ENCODE measurements at regions not wholly inside any gene's neighbourhood (a gene's known extent, or its start where the extent isn't known, plus 50 kb on each side); places are given as distances from the start of the nearest gene placed in this dataset.
"Not testable (repeated sequence)": the region's sequence is repeated elsewhere in the genome, so short reads cannot be mapped to it uniquely, and the experiment has no call there.

DNA sequence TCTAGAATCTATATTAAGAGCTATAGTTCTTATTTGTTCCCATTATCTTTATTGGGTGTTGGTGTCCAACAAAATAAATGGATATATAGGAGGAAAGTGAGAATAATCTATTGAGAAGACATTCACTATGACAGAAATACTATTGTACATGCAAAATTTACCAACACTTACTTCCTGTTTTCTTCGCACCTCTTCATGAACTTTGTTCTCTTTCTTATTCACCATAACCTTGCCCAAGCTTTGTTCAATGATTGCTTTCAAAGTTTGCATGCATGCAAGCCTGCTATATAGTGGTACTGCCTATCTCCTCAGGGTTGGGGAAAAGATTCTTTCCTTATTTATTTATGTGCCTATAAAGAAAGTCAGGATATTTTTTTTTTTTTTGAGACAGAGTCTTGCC is 176.4 kb upstream of the JADE1 start:
- Histone ChIP-seq H3K4me1 (no peaks in the 10 kb centered on the region), H3K4me3 (no peak overlapping the region), H3K9me3 (no peaks in the 10 kb centered on the region), H3K27ac (no peak overlapping the region), H3K36me3 (no peaks in the 10 kb centered on the region), H3K27me3 (replicated peaks in 1 of 7) (no peaks in the 10 kb centered on the region)
- intact Hi-C loops (cut with DNase I; ENCODE audit: low total_unique reads): no loop called here
- TF ChIP-seq, protein P1, sequence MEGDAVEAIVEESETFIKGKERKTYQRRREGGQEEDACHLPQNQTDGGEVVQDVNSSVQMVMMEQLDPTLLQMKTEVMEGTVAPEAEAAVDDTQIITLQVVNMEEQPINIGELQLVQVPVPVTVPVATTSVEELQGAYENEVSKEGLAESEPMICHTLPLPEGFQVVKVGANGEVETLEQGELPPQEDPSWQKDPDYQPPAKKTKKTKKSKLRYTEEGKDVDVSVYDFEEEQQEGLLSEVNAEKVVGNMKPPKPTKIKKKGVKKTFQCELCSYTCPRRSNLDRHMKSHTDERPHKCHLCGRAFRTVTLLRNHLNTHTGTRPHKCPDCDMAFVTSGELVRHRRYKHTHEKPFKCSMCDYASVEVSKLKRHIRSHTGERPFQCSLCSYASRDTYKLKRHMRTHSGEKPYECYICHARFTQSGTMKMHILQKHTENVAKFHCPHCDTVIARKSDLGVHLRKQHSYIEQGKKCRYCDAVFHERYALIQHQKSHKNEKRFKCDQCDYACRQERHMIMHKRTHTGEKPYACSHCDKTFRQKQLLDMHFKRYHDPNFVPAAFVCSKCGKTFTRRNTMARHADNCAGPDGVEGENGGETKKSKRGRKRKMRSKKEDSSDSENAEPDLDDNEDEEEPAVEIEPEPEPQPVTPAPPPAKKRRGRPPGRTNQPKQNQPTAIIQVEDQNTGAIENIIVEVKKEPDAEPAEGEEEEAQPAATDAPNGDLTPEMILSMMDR (IDR thresholded peaks at IDR 0.05 in 8 of 11, conservative IDR thresholded peaks at IDR 0.05 in 3 of 11): no peak
- TF ChIP-seq POLR2A (IDR thresholded peaks at IDR 0.05) (no peak), POLR2AphosphoS5 (IDR thresholded peaks at IDR 0.05) (no peak)
- no peak for DNase-seq
- WGBS, 5 donors: 66 to 78% (median 68%) methylated on average over 1 of the region's 1 CpG

DNA sequence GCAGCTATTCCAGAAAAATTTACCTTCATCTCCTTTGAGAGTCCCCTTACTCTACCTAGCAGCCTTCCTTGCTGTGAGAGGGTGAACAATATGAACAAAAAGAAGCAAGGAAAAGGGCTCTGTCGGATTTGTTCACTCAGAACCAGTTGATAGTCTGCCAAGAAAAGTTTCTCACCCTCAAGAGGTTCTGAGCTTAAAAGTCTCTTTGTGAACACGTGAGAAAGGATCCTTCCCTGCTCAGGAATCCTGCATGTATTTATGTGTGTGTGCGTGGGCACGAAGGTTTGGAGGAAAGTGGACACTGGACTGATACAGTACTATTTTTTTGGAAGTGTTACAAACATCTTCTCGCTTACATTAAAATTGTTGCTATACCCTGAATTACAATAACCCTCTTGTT is 178.6 kb upstream of the JADE1 start:
- no peak for TF ChIP-seq POLR2A (IDR thresholded peaks at IDR 0.05)
- H3K27ac ChIP-seq: no peak overlapping the region
- intact Hi-C loops (cut with DNase I; ENCODE audit: low total_unique reads): no loop called here
- no peaks in the 10 kb centered on the region for H3K27me3 ChIP-seq (replicated peaks in 1 of 7)
- H3K4me1 ChIP-seq: no peaks in the 10 kb centered on the region
- no peak overlapping the region for H3K4me3 ChIP-seq
- no peaks in the 10 kb centered on the region for H3K36me3 ChIP-seq
- no peaks in the 10 kb centered on the region for H3K9me3 ChIP-seq
- no peak for DNase-seq
- 73 to 81% (median 79%) methylated on average over 5 of the region's 5 CpGs for WGBS, 5 donors

DNA sequence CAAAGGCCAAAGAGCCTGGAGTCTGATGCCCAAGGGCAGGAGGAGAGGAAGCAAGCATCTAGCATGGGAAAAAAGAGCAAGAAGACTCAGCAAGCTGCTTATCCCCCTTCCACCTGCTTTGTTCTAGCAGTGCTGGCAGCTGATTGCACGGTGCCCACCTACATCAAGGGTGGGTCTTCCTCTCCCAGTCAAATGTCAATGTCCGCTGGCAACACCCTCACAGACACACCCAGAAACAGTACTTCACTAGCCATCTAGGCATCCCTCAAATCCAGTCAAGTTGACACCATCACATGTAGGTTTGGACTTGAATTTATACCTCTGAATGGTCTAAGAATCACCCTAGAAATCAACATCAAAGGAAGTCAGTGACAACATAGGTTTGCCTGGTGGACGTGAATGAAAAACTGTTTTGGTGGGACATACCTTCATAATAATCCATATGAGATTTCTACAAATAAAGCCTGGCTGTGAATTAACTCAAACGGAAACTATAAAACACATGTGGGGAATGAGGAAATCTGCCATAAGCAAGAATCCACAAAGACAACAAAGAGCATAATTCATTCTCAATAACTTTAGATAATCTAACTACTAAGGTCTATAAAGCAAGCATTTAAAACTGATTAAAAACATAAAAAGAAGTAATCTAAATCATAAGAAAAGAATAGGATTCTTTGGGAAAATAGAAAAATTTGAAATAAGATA is 185.8 kb upstream of the JADE1 start:
- Histone ChIP-seq H3K9me3 (peaks cover 0 to 7% (median 0%) of the 10 kb centered on the region in 8 donors), H3K27ac (no peak overlapping the region), H3K27me3 (replicated peaks in 1 of 7) (no peaks in the 10 kb centered on the region), H3K4me1 (no peaks in the 10 kb centered on the region), H3K36me3 (no peaks in the 10 kb centered on the region), H3K4me3 (no peak overlapping the region)
- no peak for DNase-seq
- 88 to 98% (median 93%) methylated on average over 4 of the region's 4 CpGs for WGBS, 5 donors
- intact Hi-C loops (cut with DNase I; ENCODE audit: low total_unique reads): no loop called here
- TF ChIP-seq POLR2A (IDR thresholded peaks at IDR 0.05): no peak
- TF ChIP-seq, protein P1 (IDR thresholded peaks at IDR 0.05 in 8 of 11, conservative IDR thresholded peaks at IDR 0.05 in 3 of 11): no peak
- no peak for TF ChIP-seq POLR2AphosphoS5 (IDR thresholded peaks at IDR 0.05)

DNA sequence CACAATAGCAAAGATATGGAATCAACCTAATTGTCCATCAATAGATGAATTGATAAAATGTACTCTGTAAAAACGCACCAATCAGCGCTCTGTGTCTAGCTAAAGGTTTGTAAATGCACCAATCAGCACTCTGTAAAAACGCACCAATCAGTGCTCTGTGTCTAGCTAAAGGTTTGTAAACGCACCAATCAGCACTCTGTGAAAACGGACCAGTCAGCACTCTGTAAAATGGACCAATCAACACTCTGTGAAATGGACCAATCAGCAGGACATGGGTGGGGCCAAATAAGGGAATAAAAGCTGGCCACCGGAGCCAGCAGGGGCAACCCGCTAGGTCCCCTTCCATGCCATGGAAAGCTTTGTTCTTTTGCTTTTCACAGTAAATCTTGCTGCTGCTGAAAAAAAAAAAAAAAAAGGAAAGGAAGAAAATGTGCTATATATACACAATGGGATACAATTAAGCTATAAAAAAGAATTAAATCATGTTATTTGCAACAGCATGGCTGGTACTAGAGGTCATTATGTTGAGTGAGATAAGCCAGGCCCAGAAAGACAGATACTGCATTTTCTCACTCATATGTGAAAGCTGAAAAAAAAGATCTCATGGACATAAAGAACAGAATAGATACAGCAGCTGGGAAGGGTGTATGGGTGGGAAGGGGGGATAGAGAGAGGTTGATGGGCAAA is 189.1 kb upstream of the JADE1 start:
- 72 to 95% (median 84%) methylated on average over 7 of the region's 7 CpGs for WGBS, 5 donors
- intact Hi-C loops (cut with DNase I; ENCODE audit: low total_unique reads); H3K27me3 ChIP-seq (replicated peaks in 1 of 7): not testable (repeated sequence)

DNA sequence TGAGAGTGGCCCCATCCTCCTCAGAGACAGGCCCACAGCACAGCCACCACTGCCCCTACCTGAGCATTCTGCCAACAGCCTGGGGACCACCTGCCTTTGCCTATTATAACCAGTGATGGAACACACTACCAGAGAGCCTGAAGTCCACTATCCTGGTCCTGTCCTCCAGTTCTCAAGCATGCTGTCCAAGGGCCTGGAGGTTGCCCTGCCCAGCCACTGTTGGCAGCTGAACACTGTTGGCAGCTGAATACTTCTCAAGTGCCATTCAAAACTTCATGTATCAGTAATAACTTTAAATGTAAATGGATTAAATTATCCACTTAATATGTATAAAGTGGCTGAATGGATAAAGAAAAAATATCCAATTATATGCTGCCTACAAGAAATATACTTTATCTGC is 194.3 kb upstream of the JADE1 start:
- Histone ChIP-seq H3K4me1 (no peaks in the 10 kb centered on the region), H3K9me3 (peaks cover 0 to 6% (median 0%) of the 10 kb centered on the region in 8 donors), H3K36me3 (no peaks in the 10 kb centered on the region), H3K4me3 (no peak overlapping the region), H3K27me3 (replicated peaks in 1 of 7) (no peaks in the 10 kb centered on the region), H3K27ac (no peak overlapping the region)
- no peak for DNase-seq
- TF ChIP-seq POLR2AphosphoS5 (IDR thresholded peaks at IDR 0.05) (no peak), POLR2A (IDR thresholded peaks at IDR 0.05) (no peak)
- TF ChIP-seq, protein P1 (IDR thresholded peaks at IDR 0.05 in 8 of 11, conservative IDR thresholded peaks at IDR 0.05 in 3 of 11): no peak
- intact Hi-C loops (cut with DNase I; ENCODE audit: low total_unique reads): no loop called here

More for the DNA sequence above, 189.1 kb upstream of the JADE1 start:
- not testable (repeated sequence) for H3K36me3 ChIP-seq, H3K27ac ChIP-seq, H3K4me1 ChIP-seq, DNase-seq, H3K9me3 ChIP-seq, H3K4me3 ChIP-seq
